OCI-LY1 (cell line): ENCODE measurements at regions not wholly inside any gene's neighbourhood (a gene's known extent, or its start where the extent isn't known, plus 50 kb on each side); places are given as distances from the start of the nearest gene placed in this dataset.

Source experiments
- CTCF ChIP-seq: fragments of 200-600 bp; sonication (generic), shearing (Covaris generic); IDR thresholded peaks from 2 replicates; pipeline ENCODE4 v1.5.1; 2017; ENCODE audit warnings: mild to moderate bottlenecking, antibody characterized with exemption, low read length, moderate library complexity, mixed read lengths
- EZH2 ChIP-seq: fragments of 200-600 bp; sonication (generic), shearing (Covaris generic); IDR thresholded peaks from 2 replicates; pipeline ENCODE4 v1.8.0; 2017; ENCODE audit warnings: borderline replicate concordance, mixed run types, mild to moderate bottlenecking, antibody characterized with exemption, low read length, moderate library complexity, mixed read lengths

GRCh38 chr2:12457831-12458230 lies 258.9 kb upstream of the TRIB2 start:
- TF ChIP-seq EZH2 (no peak), CTCF (no peak)
